Chondrocyte (in vitro differentiated cells): ENCODE measurements at regions not wholly inside any gene's neighbourhood (a gene's known extent, or its start where the extent isn't known, plus 50 kb on each side); places are given as distances from the start of the nearest gene placed in this dataset.

Experiments used
- DNase-seq: peaks from one replicate; pipeline ENCODE4 v3.0.0; 2021; ENCODE audit warnings: mixed read lengths, low spot score
- H3K27ac Mint-ChIP-seq: one replicate; pipeline ENCODE4 v1.8.0; 2021; ENCODE audit warnings: mild to moderate bottlenecking, moderate library complexity, mixed read lengths; ENCODE audit not compliant: unreplicated experiment
- H3K27me3 Mint-ChIP-seq: 2 replicates; pipeline ENCODE4 v1.8.0; 2021; ENCODE audit warnings: low read depth, mixed read lengths
- H3K36me3 Mint-ChIP-seq: 2 replicates; pipeline ENCODE4 v1.8.0; 2021; ENCODE audit warnings: low read depth, mixed read lengths
- H3K4me1 Mint-ChIP-seq: 2 replicates; pipeline ENCODE4 v1.8.0; 2021; ENCODE audit warnings: low read depth, mild to moderate bottlenecking, mixed read lengths
- H3K4me3 Mint-ChIP-seq: one replicate; pipeline ENCODE4 v1.8.0; 2021; ENCODE audit warnings: mild to moderate bottlenecking, moderate library complexity, mixed read lengths; ENCODE audit not compliant: unreplicated experiment
- H3K9me3 Mint-ChIP-seq: 2 replicates; pipeline ENCODE4 v1.8.0; 2021; ENCODE audit warnings: low read depth, mixed read lengths
- TF ChIP-seq, protein P1 (sequence below): fragments of 200-600 bp; sonication (generic); IDR thresholded peaks from 2 replicates; pipeline ENCODE4 v1.5.0; 2021; ENCODE audit warnings: antibody characterized with exemption, mild to moderate bottlenecking, moderate library complexity

DNA sequence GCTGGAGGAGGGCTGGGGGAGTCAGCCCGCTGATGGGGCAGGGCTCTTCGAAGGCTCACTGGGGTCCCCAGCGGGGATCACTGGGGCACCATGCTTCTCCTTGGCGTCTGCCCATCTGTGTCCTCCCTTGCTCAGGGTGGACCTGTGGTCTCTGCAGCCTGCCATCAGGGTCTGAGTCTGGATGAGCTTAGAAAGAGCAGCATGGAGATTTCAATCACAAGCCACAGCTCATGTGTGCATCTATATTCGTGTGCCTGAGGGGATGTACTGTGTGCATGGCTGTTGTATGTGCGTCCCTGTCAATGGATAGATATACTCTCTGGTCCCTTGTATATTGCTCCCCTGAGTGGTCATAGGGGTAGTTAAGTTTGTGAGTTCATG lies 126.6 kb upstream of the SDK2 start:
- H3K4me1 Mint-ChIP-seq, result peaks cover 46% of the 10 kb centered on the region
- H3K36me3 Mint-ChIP-seq, result no peaks in the 10 kb centered on the region
- peaks cover 18% of the 10 kb centered on the region for H3K27me3 Mint-ChIP-seq
- TF ChIP-seq, protein P1, sequence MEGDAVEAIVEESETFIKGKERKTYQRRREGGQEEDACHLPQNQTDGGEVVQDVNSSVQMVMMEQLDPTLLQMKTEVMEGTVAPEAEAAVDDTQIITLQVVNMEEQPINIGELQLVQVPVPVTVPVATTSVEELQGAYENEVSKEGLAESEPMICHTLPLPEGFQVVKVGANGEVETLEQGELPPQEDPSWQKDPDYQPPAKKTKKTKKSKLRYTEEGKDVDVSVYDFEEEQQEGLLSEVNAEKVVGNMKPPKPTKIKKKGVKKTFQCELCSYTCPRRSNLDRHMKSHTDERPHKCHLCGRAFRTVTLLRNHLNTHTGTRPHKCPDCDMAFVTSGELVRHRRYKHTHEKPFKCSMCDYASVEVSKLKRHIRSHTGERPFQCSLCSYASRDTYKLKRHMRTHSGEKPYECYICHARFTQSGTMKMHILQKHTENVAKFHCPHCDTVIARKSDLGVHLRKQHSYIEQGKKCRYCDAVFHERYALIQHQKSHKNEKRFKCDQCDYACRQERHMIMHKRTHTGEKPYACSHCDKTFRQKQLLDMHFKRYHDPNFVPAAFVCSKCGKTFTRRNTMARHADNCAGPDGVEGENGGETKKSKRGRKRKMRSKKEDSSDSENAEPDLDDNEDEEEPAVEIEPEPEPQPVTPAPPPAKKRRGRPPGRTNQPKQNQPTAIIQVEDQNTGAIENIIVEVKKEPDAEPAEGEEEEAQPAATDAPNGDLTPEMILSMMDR, result no peak
- H3K27ac Mint-ChIP-seq, result peak overlapping the region; percentile 91
- H3K9me3 Mint-ChIP-seq, result no peaks in the 10 kb centered on the region
- no peak overlapping the region for H3K4me3 Mint-ChIP-seq
- no peak for DNase-seq

DNA sequence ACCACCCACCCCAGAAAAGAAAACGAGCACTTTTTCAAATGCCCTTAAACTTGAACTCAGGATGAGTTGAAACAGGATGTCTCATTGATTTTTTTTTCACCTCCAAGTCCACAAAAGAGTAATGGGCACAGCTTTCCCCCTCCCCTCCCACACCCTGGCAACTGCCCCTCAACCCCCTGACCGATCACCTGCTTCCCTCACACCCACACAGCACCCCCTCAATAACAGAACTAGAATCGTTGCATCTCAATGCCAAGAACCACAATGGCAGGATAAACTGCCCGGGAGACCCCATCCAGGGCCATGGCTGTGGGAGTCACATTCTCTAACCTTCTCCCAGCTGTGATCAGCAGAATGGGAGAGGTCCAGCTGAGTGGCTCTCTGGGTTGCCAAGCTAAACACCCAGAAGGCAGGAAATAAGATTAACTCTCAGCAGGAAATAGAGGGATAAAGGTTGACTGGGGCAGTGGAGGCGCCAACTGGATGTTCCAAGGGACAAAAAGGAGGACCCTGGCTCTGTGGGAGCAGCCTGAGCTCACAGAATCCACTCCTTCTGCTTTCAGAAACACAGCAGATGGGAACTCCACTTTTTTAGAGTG lies 128.0 kb upstream of the SDK2 start:
- Mint-ChIP-seq H3K9me3 (no peaks in the 10 kb centered on the region), H3K27me3 (peaks cover 25% of the 10 kb centered on the region), H3K36me3 (no peaks in the 10 kb centered on the region), H3K27ac (peak overlapping the region; percentile 61), H3K4me3 (no peak overlapping the region), H3K4me1 (peaks cover 51% of the 10 kb centered on the region)
- no peak for DNase-seq
- TF ChIP-seq, protein P1, result no peak

DNA sequence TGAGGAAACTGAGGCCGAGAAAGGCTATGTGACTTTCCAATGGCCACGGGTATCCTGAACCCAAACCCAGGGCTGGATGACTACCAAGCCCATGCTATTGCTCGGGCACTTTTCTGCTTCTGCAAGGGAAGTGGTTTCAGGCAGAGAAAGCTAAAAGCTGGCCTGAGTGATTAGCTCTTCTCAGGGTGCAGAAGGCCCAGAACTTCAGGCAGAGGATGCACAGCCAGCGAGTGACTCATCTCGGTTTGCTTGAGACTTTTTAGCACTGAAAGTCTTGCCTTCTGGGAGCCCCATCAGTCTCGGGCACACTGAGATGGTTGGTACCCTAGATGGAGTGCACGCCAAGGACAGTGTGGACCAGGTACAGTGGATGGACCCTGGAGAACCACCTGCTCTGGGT lies 129.5 kb upstream of the SDK2 start:
- TF ChIP-seq, protein P1, result no peak
- H3K27ac Mint-ChIP-seq, result no peak overlapping the region
- peaks cover 24% of the 10 kb centered on the region for H3K27me3 Mint-ChIP-seq
- H3K9me3 Mint-ChIP-seq, result no peaks in the 10 kb centered on the region
- H3K4me1 Mint-ChIP-seq, result peaks cover 56% of the 10 kb centered on the region
- no peak for DNase-seq
- no peak overlapping the region for H3K4me3 Mint-ChIP-seq
- H3K36me3 Mint-ChIP-seq, result no peaks in the 10 kb centered on the region

DNA sequence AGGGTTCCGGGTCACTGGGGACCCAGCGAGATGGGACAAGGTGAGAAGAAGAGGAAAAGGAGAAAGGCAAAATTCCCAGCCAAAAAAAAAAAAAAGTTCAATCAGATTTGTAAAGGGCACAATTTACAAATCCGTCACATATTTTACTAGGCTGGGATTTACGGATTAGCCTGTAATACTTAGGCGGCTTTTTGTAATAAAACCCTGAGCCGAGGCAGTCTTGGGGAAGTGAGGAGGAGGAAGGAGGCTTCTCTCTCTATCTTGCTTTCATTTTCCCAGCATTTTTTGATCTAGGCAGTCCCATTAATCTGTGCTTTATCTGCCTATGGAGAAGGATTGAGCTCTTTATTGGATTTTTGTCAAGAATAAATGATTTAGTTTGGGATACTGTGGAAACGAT lies 130.6 kb upstream of the SDK2 start:
- H3K27ac Mint-ChIP-seq, result no peak overlapping the region
- H3K27me3 Mint-ChIP-seq, result peaks cover 24% of the 10 kb centered on the region
- TF ChIP-seq, protein P1, result no peak
- H3K4me1 Mint-ChIP-seq, result peaks cover 51% of the 10 kb centered on the region
- no peaks in the 10 kb centered on the region for H3K9me3 Mint-ChIP-seq
- no peaks in the 10 kb centered on the region for H3K36me3 Mint-ChIP-seq
- no peak for DNase-seq
- no peak overlapping the region for H3K4me3 Mint-ChIP-seq

DNA sequence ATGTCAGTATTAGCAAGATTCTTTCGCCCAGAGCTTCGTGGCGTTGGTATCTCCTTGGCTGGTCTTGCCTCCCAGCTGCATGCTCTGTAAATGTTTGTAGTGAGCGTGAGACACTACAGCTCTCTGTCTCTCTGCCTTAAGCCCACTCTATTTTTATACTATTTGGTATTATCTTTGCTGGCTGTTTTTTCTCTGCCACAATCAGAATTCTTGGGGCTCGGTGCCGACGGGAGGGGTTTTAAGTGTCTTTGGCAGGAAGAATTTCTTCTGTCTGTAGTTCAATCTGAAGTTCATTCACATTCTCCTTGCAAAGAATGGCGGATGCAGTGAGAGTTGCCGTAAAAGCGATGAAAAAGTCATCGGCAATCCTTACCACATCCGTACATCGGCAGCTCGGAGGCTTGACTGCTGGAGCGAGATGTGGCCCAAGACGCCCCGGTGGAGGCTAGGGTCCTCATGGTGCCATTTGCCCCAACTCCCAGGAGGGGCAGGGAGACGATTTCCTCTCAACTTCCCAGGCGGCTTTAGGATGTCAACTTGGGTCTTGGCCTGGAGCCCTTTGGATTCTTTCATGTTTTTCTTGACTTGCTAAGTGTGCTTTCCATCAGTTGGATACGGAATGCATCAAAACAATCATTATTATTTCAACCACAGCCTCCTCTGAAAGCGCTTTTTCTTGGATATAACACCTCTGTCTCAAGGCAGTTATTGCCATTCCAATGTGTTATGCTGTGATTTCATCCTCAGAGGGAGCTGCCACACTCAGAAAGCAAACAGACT lies 132.3 kb upstream of the SDK2 start:
- H3K9me3 Mint-ChIP-seq, result no peaks in the 10 kb centered on the region
- TF ChIP-seq, protein P1, result no peak
- H3K27ac Mint-ChIP-seq, result no peak overlapping the region
- H3K4me3 Mint-ChIP-seq, result no peak overlapping the region
- no peaks in the 10 kb centered on the region for H3K36me3 Mint-ChIP-seq
- peaks cover 24% of the 10 kb centered on the region for H3K27me3 Mint-ChIP-seq
- peaks cover 34% of the 10 kb centered on the region for H3K4me1 Mint-ChIP-seq
- peak; percentile 46 for DNase-seq
